ENCODE measurements at regions not wholly inside any gene's neighbourhood (a gene's known extent, or its start where the extent isn't known, plus 50 kb on each side); places are given as distances from the start of the nearest gene placed in this dataset.

DNA sequence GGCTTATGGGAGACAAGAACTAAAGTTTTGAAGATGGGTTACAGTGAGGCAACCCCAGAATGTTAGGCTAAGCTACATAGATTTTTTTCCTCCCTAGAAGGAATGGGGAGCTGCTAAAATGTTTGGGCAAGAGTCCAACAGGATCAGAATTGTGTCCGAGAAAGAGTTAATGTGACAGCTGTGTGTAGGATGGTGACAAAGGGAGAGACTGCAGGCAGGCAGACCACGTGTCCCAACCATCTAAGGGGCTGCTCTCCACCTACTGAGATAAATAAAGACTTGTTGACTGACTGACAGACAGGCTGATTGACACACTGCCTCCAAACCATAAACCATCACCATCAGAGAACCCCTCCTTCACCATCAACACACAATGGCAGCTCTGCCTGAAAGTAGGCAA lies 133.7 kb upstream of the CTTNBP2NL start:
- H3K79me2 ChIP-seq (replicated peaks; ENCODE audit: insufficient read depth): no peaks in the 10 kb centered on the region
- H3K36me3 Mint-ChIP-seq (ENCODE audit: low read depth): no peaks in the 10 kb centered on the region
- no peaks in the 10 kb centered on the region for H4K20me1 ChIP-seq (replicated peaks; ENCODE audit: insufficient read depth)
- H3K27me3 Mint-ChIP-seq (ENCODE audit: insufficient read depth, low read depth, poor library complexity): no peaks in the 10 kb centered on the region
- H3K4me3 ChIP-seq: no peak overlapping the region
- ATAC-seq (no peak), DNase-seq (ENCODE audit: low spot score) (no peak)
- H3K4me1 ChIP-seq (ENCODE audit: insufficient read depth): no peaks in the 10 kb centered on the region
- TF ChIP-seq, protein P1, sequence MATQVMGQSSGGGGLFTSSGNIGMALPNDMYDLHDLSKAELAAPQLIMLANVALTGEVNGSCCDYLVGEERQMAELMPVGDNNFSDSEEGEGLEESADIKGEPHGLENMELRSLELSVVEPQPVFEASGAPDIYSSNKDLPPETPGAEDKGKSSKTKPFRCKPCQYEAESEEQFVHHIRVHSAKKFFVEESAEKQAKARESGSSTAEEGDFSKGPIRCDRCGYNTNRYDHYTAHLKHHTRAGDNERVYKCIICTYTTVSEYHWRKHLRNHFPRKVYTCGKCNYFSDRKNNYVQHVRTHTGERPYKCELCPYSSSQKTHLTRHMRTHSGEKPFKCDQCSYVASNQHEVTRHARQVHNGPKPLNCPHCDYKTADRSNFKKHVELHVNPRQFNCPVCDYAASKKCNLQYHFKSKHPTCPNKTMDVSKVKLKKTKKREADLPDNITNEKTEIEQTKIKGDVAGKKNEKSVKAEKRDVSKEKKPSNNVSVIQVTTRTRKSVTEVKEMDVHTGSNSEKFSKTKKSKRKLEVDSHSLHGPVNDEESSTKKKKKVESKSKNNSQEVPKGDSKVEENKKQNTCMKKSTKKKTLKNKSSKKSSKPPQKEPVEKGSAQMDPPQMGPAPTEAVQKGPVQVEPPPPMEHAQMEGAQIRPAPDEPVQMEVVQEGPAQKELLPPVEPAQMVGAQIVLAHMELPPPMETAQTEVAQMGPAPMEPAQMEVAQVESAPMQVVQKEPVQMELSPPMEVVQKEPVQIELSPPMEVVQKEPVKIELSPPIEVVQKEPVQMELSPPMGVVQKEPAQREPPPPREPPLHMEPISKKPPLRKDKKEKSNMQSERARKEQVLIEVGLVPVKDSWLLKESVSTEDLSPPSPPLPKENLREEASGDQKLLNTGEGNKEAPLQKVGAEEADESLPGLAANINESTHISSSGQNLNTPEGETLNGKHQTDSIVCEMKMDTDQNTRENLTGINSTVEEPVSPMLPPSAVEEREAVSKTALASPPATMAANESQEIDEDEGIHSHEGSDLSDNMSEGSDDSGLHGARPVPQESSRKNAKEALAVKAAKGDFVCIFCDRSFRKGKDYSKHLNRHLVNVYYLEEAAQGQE (IDR thresholded peaks at IDR 0.05; ENCODE audit: unreplicated experiment): no peak
- TF ChIP-seq, protein P2, sequence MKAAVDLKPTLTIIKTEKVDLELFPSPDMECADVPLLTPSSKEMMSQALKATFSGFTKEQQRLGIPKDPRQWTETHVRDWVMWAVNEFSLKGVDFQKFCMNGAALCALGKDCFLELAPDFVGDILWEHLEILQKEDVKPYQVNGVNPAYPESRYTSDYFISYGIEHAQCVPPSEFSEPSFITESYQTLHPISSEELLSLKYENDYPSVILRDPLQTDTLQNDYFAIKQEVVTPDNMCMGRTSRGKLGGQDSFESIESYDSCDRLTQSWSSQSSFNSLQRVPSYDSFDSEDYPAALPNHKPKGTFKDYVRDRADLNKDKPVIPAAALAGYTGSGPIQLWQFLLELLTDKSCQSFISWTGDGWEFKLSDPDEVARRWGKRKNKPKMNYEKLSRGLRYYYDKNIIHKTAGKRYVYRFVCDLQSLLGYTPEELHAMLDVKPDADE (IDR thresholded peaks at IDR 0.05): no peak
- TF ChIP-seq JUNB (IDR thresholded peaks at IDR 0.05; ENCODE audit: unreplicated experiment): no peak
- TF ChIP-seq EZH2phosphoT487 (IDR thresholded peaks at IDR 0.05; ENCODE audit: unreplicated experiment): no peak
- TF ChIP-seq, protein P3, sequence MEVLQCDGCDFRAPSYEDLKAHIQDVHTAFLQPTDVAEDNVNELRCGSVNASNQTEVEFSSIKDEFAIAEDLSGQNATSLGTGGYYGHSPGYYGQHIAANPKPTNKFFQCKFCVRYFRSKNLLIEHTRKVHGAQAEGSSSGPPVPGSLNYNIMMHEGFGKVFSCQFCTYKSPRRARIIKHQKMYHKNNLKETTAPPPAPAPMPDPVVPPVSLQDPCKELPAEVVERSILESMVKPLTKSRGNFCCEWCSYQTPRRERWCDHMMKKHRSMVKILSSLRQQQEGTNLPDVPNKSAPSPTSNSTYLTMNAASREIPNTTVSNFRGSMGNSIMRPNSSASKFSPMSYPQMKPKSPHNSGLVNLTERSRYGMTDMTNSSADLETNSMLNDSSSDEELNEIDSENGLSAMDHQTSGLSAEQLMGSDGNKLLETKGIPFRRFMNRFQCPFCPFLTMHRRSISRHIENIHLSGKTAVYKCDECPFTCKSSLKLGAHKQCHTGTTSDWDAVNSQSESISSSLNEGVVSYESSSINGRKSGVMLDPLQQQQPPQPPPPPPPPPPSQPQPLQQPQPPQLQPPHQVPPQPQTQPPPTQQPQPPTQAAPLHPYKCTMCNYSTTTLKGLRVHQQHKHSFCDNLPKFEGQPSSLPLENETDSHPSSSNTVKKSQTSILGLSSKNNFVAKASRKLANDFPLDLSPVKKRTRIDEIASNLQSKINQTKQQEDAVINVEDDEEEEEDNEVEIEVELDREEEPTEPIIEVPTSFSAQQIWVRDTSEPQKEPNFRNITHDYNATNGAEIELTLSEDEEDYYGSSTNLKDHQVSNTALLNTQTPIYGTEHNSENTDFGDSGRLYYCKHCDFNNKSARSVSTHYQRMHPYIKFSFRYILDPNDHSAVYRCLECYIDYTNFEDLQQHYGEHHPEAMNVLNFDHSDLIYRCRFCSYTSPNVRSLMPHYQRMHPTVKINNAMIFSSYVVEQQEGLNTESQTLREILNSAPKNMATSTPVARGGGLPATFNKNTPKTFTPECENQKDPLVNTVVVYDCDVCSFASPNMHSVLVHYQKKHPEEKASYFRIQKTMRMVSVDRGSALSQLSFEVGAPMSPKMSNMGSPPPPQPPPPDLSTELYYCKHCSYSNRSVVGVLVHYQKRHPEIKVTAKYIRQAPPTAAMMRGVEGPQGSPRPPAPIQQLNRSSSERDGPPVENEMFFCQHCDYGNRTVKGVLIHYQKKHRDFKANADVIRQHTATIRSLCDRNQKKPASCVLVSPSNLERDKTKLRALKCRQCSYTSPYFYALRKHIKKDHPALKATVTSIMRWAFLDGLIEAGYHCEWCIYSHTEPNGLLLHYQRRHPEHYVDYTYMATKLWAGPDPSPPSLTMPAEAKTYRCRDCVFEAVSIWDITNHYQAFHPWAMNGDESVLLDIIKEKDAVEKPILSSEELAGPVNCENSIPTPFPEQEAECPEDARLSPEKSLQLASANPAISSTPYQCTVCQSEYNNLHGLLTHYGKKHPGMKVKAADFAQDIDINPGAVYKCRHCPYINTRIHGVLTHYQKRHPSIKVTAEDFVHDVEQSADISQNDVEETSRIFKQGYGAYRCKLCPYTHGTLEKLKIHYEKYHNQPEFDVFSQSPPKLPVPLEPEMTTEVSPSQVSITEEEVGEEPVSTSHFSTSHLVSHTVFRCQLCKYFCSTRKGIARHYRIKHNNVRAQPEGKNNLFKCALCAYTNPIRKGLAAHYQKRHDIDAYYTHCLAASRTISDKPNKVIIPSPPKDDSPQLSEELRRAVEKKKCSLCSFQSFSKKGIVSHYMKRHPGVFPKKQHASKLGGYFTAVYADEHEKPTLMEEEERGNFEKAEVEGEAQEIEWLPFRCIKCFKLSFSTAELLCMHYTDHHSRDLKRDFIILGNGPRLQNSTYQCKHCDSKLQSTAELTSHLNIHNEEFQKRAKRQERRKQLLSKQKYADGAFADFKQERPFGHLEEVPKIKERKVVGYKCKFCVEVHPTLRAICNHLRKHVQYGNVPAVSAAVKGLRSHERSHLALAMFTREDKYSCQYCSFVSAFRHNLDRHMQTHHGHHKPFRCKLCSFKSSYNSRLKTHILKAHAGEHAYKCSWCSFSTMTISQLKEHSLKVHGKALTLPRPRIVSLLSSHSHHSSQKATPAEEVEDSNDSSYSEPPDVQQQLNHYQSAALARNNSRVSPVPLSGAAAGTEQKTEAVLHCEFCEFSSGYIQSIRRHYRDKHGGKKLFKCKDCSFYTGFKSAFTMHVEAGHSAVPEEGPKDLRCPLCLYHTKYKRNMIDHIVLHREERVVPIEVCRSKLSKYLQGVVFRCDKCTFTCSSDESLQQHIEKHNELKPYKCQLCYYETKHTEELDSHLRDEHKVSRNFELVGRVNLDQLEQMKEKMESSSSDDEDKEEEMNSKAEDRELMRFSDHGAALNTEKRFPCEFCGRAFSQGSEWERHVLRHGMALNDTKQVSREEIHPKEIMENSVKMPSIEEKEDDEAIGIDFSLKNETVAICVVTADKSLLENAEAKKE (CRISPR knock-in tag; IDR thresholded peaks at IDR 0.05): no peak
- TF ChIP-seq NANOG (IDR thresholded peaks at IDR 0.05; ENCODE audit: borderline replicate concordance): no peak
- TF ChIP-seq ZNF114 (CRISPR knock-in tag; IDR thresholded peaks at IDR 0.05): no peak
- no peak for TF ChIP-seq STAT1 (IDR thresholded peaks at IDR 0.05; ENCODE audit: unreplicated experiment)
- no peak for TF ChIP-seq EZH2 (IDR thresholded peaks at IDR 0.05; ENCODE audit: low read depth, unreplicated experiment)
- TF ChIP-seq, protein P4, sequence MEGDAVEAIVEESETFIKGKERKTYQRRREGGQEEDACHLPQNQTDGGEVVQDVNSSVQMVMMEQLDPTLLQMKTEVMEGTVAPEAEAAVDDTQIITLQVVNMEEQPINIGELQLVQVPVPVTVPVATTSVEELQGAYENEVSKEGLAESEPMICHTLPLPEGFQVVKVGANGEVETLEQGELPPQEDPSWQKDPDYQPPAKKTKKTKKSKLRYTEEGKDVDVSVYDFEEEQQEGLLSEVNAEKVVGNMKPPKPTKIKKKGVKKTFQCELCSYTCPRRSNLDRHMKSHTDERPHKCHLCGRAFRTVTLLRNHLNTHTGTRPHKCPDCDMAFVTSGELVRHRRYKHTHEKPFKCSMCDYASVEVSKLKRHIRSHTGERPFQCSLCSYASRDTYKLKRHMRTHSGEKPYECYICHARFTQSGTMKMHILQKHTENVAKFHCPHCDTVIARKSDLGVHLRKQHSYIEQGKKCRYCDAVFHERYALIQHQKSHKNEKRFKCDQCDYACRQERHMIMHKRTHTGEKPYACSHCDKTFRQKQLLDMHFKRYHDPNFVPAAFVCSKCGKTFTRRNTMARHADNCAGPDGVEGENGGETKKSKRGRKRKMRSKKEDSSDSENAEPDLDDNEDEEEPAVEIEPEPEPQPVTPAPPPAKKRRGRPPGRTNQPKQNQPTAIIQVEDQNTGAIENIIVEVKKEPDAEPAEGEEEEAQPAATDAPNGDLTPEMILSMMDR (conservative IDR thresholded peaks at IDR 0.05; ENCODE audit: low read depth in 2 of 2): no peak
- TF ChIP-seq CREB1 (CRISPR knock-in tag; IDR thresholded peaks at IDR 0.05; ENCODE audit: low read depth): no peak
- no peak for TF ChIP-seq ZNF331 (CRISPR knock-in tag; IDR thresholded peaks at IDR 0.05; ENCODE audit: low read depth)
- no peak for TF ChIP-seq POLR2AphosphoS5 (IDR thresholded peaks at IDR 0.05; ENCODE audit: low read depth)
- no peaks in the 10 kb centered on the region; the same call in 1 of the 2 replicates for H3K9me2 ChIP-seq (ENCODE audit: insufficient read depth)
- H2AFZ ChIP-seq: no peak overlapping the region
- no peaks in the 10 kb centered on the region for H3K9me3 Mint-ChIP-seq
- no peaks in the 10 kb centered on the region for H3K27me3 ChIP-seq (ENCODE audit: insufficient read depth)
- H3K4me2 ChIP-seq: no peak overlapping the region
- H3K27ac Mint-ChIP-seq: no peak overlapping the region
- H3K4me1 Mint-ChIP-seq: peaks cover 9% of the 10 kb centered on the region; the same call in 2 of the 3 replicates
- no peak overlapping the region for H3K27ac ChIP-seq (ENCODE audit: low read depth)
- no peak overlapping the region for H3K4me3 Mint-ChIP-seq
- no peaks in the 10 kb centered on the region for H3K36me3 ChIP-seq (ENCODE audit: insufficient read depth)
- H3F3A ChIP-seq (replicated peaks; ENCODE audit: low read depth): no peaks in the 10 kb centered on the region
